Activated naive CD4-positive, alpha-beta T cell treated with anti-CD3 and anti-CD28 coated beads, Interleukin-2, amount 50 U/mL, for 24 hours (primary cell): ENCODE measurements at regions not wholly inside any gene's neighbourhood (a gene's known extent, or its start where the extent isn't known, plus 50 kb on each side); places are given as distances from the start of the nearest gene placed in this dataset.
"Not testable (repeated sequence)": the region's sequence is repeated elsewhere in the genome, so short reads cannot be mapped to it uniquely, and the experiment has no call there.

ENCODE experiments used
- H3K27ac Mint-ChIP-seq: one replicate; pipeline ENCODE4 v1.8.0; 2021; ENCODE audit warnings: mild to moderate bottlenecking, mixed read lengths
- H3K27me3 Mint-ChIP-seq: one replicate; pipeline ENCODE4 v1.8.0; 2021; ENCODE audit warnings: mixed read lengths
- H3K36me3 Mint-ChIP-seq: one replicate; pipeline ENCODE4 v1.8.0; 2021; ENCODE audit warnings: mixed read lengths
- H3K4me1 Mint-ChIP-seq: one replicate; pipeline ENCODE4 v1.8.0; 2021; ENCODE audit warnings: mixed read lengths
- H3K4me3 Mint-ChIP-seq: one replicate; pipeline ENCODE4 v1.8.0; 2021; ENCODE audit warnings: mild to moderate bottlenecking, mixed read lengths
- H3K9me3 Mint-ChIP-seq: one replicate; pipeline ENCODE4 v1.8.0; 2021; ENCODE audit warnings: mixed read lengths

DNA sequence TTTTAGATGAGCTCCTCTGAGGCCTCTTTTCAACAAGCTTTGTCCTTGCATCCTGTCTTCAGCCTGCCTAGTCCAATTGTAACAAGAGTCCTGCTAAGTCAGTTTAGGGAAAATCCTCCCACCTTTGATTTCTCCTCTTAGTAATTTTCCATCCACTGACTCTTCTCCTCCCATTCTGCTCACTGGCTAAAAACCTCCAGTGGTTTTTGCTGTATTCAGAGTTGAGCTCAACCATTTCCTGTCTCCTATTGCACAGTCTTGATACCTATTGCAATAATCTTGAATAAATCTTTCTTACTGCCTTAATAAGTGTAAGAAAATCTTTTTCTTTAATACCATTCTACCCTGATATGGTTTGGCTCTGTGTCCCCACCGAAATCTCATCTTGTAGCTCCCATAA, 117.8 kb upstream of the ENPP6 start:
- H3K9me3 Mint-ChIP-seq, result peaks cover 10% of the 10 kb centered on the region
- no peaks in the 10 kb centered on the region for H3K27me3 Mint-ChIP-seq
- H3K4me1 Mint-ChIP-seq, result peaks cover 12% of the 10 kb centered on the region
- H3K27ac Mint-ChIP-seq, result peak overlapping the region; percentile 69
- H3K4me3 Mint-ChIP-seq, result no peak overlapping the region
- peaks cover 6% of the 10 kb centered on the region for H3K36me3 Mint-ChIP-seq

DNA sequence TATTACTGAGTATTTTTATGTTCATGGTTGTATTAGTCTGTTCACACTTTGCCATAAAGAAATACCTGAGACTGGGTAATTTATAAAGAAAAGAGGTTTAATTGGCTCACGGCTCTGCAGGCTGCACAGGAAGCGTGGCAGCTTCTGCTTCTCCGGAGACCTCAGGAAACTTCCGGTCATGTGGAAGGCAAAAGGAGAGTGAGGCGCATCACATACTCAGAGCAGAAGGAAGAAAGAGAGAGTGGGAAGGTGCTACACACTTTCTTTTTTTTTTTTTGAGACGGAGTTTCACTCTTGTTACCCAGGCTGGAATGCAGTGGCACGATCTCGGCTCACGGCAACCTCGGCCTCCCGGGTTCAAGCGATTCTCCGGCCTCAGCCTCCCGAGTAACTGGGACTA, 115.8 kb upstream of the ENPP6 start:
- H3K36me3 Mint-ChIP-seq, H3K27me3 Mint-ChIP-seq, H3K27ac Mint-ChIP-seq, H3K9me3 Mint-ChIP-seq, H3K4me3 Mint-ChIP-seq: not testable (repeated sequence)
- peaks cover 17% of the 10 kb centered on the region for H3K4me1 Mint-ChIP-seq

DNA sequence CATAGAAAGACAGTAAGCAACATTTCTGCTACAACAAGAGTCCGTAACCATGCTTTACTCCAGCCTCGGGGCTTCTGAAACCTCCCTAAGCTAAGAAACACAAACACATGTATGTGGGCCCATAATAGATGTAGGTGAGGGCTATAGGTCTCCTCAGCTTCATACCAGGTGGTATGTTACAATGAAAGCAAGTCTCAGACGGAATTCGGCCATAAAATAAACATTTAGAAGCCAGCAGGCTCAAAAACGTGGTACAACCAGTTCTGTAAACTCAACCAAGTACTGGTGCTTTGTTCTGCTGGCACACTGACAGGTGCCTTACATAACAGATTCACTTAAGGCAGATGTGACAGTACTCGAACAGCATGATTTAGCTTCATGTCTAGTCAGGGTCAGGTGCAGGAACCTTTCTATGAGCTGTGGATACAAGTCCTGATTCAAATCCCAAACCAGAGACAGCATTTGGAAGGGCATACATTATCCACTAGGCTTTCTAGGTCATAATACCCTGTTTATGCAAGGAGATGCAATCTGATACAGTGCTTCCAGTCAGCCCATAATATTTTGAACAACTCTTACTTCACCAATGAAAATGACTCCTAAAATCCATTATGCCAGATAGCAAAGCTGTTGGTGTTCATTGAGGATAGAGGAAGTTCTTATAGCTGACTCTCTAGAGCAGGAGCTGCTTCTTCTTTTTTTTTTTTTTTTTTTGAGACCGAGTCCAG, 113.8 kb upstream of the ENPP6 start:
- peaks cover 27% of the 10 kb centered on the region for H3K4me1 Mint-ChIP-seq
- no peaks in the 10 kb centered on the region for H3K27me3 Mint-ChIP-seq

DNA sequence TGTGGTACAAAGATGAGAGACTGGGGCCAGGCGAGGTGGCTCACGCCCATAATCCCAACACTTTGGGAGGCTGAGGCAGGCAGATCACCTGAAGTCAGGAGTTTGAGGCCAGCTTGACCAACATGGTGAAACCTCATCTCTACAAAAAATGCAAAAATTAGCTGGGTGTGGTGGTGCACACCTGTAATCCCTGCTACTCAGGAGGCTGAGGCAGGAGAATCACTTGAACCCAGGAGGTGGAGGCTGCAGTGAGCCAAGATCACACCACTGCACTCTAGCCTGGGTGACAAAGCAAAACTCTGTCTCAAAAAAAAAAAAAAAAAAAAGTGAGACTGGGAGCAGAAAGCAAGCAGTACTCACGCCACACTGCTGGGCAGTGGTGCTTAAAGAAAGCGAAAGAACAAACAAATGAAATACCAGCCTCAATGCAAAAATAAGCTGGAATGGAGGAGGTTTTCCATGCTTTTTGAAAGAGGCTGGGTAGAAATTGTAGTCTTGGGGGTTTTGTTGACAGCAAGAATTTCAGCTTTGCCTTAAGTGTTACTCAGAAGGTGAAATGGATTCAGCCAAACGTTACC, 112.9 kb upstream of the ENPP6 start:
- H3K36me3 Mint-ChIP-seq, H3K27ac Mint-ChIP-seq, H3K27me3 Mint-ChIP-seq, H3K4me3 Mint-ChIP-seq, H3K9me3 Mint-ChIP-seq: not testable (repeated sequence)
- H3K4me1 Mint-ChIP-seq, result peaks cover 21% of the 10 kb centered on the region

More for the DNA sequence above, 113.8 kb upstream of the ENPP6 start:
- Mint-ChIP-seq H3K27ac (no peak overlapping the region), H3K36me3 (peaks cover 2% of the 10 kb centered on the region), H3K9me3 (no peaks in the 10 kb centered on the region), H3K4me3 (no peak overlapping the region)

DNA sequence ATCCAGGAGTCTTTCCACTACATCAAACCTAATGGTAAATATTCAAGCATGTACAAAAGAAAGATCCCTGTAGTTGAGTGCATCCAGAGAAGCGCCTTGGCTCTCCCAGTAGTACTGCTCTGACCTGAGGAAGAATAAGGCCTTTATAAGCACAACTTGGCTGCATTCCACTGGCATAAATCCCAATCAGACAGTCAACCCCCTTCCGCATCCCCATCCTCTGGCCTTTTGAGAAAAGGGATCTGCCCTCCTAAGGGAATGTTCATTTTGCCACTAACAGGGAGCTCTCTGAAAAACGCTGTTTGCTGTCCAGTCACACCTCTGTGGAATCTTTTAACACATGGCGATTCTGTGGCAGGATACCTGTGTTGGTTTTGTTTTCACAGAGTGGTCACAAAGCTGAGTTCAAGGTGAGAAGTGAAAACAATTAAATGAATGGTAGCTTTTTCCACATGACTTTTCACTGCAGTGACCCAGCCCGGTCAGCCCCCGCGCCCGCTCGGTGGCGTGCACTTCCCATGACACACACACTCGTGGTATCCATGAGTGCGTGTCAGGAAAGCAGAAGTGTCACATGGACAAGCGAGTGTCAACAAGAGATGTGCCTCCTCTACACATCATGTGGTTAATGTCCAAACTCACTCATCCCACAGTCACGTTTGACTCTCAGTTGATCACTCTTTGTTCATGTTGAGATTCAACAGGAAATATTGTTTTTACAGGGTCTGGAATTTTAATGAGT, 112.2 kb upstream of the ENPP6 start:
- Mint-ChIP-seq H3K4me3 (no peak overlapping the region), H3K27me3 (no peaks in the 10 kb centered on the region), H3K36me3 (peaks cover 2% of the 10 kb centered on the region), H3K9me3 (no peaks in the 10 kb centered on the region), H3K27ac (no peak overlapping the region), H3K4me1 (peaks cover 15% of the 10 kb centered on the region)

- Mint-ChIP-seq H3K9me3 (no peaks in the 10 kb centered on the region), H3K27me3 (no peaks in the 10 kb centered on the region), H3K27ac (no peak overlapping the region), H3K4me1 (peaks cover 15% of the 10 kb centered on the region), H3K4me3 (no peak overlapping the region), H3K36me3 (peaks cover 2% of the 10 kb centered on the region)
Observed at GRCh38 chr4:184329235-184329634, 111.6 kb upstream of the ENPP6 start.

DNA sequence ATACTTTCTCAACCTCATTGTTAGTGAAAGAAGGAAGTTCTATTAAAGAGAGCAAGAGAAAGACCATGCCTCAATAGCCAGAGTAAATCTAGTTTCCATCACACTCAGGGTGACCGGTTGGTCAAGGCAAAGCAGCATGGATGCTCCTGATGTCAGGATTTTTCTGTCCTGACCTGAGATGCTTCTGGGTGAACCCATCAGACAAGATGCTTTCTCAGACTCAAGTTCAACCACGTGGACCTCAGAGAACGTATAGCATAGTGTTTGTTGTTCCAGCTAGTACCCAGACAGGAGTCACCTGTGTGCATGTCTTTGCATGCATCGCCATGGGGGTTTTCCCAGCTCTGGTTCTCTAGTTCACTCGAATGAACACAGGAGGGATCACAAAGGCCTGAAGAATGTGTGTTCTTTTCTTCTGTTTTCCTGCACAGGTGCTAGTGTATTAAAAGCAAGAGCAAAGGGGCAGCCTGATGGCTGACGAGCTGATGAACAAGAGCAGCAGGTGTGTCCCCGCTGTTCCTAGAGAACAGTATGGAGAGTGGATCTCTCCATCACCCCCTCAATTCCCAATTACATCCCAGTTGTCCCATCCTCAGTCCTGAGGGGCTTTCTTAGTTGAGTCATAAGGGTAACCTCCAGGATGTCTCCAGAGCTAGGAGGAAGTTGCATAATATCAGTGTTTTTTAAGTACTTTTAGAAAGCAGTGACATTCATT, 110.5 kb upstream of the ENPP6 start:
- H3K27me3 Mint-ChIP-seq, result no peaks in the 10 kb centered on the region
- no peaks in the 10 kb centered on the region for H3K9me3 Mint-ChIP-seq
- H3K27ac Mint-ChIP-seq, result no peak overlapping the region
- H3K4me1 Mint-ChIP-seq, result peaks cover 15% of the 10 kb centered on the region
- no peaks in the 10 kb centered on the region for H3K36me3 Mint-ChIP-seq
- peak overlapping the region; percentile 23 for H3K4me3 Mint-ChIP-seq

GRCh38 chr4:184324939-184325477, 107.3 kb upstream of the ENPP6 start:
- Mint-ChIP-seq H3K9me3 (no peaks in the 10 kb centered on the region), H3K27ac (no peak overlapping the region), H3K4me3 (no peak overlapping the region), H3K4me1 (peaks cover 21% of the 10 kb centered on the region), H3K27me3 (no peaks in the 10 kb centered on the region), H3K36me3 (no peaks in the 10 kb centered on the region)

DNA sequence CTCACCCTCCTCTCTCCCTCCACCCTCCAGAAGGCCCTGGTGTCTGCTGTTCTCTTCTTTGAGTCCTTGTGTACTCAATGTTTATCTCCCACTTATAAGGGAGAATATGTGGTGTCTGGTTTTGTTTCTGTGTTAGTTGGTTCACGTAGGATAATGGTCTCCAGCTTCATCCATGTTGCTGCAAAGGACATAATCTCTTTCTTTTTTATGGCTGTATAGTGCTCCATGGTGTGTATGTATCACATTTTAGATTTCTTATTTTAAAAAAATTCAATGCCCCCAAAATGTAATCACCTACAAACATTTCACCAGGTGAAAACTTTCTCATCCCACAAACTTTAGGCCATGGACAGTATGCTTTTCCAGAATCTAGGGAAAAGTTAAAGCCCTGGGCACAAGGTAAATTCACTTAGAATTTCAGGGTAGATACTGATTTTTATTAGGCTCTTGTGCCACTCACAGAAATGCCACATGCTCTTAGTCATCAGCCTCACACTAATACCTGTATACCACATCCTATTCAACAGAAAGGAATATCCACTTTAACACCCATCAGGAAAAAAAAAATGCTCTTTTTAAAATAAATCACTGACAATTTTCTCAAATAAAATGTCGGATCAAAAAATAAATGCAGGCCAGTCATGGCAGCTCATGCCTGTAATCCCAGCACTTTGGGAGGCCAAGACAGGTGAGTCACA, 104.8 kb upstream of the ENPP6 start:
- Mint-ChIP-seq H3K27me3 (no peaks in the 10 kb centered on the region), H3K4me3 (no peak overlapping the region), H3K4me1 (peaks cover 23% of the 10 kb centered on the region), H3K9me3 (no peaks in the 10 kb centered on the region), H3K36me3 (no peaks in the 10 kb centered on the region), H3K27ac (no peak overlapping the region)

DNA sequence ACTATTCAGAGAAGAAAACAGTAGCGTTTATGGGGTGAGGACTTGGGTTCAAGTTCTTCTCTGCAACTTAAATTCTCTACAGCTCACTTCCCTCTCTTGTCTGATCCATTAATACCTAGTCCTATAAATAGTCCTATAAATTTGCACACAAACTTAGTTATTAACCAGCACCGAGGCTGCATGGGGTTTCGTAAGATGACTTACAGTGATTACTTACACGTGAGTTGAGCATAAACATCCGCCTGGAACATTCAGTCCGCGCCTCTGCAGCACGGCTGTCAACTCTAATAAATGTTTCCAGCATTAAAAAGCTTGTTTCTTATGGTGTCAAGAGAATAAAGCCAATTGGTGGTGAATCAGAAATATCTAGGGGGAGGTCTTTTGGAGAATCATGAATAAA, 103.0 kb upstream of the ENPP6 start:
- H3K9me3 Mint-ChIP-seq, result no peaks in the 10 kb centered on the region
- H3K36me3 Mint-ChIP-seq, result no peaks in the 10 kb centered on the region
- H3K27ac Mint-ChIP-seq, result no peak overlapping the region
- H3K4me1 Mint-ChIP-seq, result peaks cover 26% of the 10 kb centered on the region
- H3K4me3 Mint-ChIP-seq, result peak overlapping the region; percentile 2
- H3K27me3 Mint-ChIP-seq, result no peaks in the 10 kb centered on the region

- peaks cover 26% of the 10 kb centered on the region for H3K4me1 Mint-ChIP-seq
- no peak overlapping the region for H3K27ac Mint-ChIP-seq
- no peak overlapping the region for H3K4me3 Mint-ChIP-seq
Observed at GRCh38 chr4:184318852-184319251, 101.2 kb upstream of the ENPP6 start.

GRCh38 chr4:184317234-184317918, 99.7 kb upstream of the ENPP6 start:
- no peaks in the 10 kb centered on the region for H3K36me3 Mint-ChIP-seq
- no peak overlapping the region for H3K27ac Mint-ChIP-seq
- no peak overlapping the region for H3K4me3 Mint-ChIP-seq
- peaks cover 26% of the 10 kb centered on the region for H3K4me1 Mint-ChIP-seq
- H3K9me3 Mint-ChIP-seq, result no peaks in the 10 kb centered on the region
- no peaks in the 10 kb centered on the region for H3K27me3 Mint-ChIP-seq

More at GRCh38 chr4:184318852-184319251, 101.2 kb upstream of the ENPP6 start:
- Mint-ChIP-seq H3K27me3 (no peaks in the 10 kb centered on the region), H3K9me3 (no peaks in the 10 kb centered on the region), H3K36me3 (no peaks in the 10 kb centered on the region)

DNA sequence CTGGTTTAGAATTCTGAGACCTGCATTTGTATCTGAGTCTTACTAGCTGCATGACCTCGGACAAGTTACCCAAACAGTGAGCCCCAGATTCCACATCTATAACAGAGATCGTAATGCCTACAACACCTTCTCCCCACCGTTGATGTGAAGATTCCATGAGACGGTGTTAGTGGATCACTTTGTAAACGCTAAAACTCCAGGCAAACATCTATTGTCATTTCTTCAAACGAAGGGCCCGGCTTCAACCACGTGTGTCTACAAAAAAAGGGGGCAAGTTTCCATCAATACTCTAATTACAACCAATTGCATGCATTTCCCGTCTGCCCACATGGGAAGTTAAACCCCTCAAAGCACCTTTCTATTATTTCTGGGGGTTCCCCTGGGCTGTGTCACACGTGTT, 99.1 kb upstream of the ENPP6 start:
- Mint-ChIP-seq H3K4me1 (peaks cover 26% of the 10 kb centered on the region), H3K27me3 (no peaks in the 10 kb centered on the region), H3K36me3 (no peaks in the 10 kb centered on the region), H3K27ac (no peak overlapping the region), H3K9me3 (no peaks in the 10 kb centered on the region), H3K4me3 (no peak overlapping the region)

DNA sequence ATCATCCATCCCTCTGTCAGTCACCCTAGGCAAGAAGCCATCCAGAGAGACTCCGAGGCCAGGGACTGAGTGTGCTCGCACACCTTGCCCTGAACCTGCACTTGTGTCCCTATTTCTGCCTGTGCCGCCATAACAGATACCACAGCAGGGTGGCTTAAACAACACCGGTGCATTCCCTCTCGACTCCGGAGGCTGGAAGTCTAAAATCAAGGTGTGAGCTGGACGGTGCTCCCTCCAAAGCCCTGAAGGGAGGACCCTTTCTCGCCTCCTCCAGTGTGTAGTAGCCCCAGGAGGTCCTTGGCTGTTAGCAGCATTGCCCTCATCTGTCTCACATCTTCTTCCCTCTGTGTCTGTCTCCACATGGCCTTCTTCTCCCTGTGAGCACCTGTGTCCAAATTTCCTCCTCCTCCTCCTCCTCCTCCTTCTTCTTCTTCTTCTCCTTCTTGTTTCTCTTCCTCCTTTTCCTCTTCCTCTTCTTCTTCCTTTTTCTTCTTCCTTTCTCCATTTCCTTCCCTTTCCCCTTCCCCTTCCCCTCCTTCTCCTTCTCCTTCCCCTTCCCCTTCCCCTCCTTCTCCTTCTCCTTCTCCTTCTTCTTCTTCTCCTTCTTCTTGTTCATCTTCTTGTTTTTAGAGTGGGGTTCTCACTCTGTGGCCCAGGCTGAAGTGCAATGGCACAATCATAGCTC, 98.1 kb upstream of the ENPP6 start:
- no peaks in the 10 kb centered on the region for H3K9me3 Mint-ChIP-seq
- no peak overlapping the region for H3K27ac Mint-ChIP-seq
- H3K4me1 Mint-ChIP-seq, result peaks cover 26% of the 10 kb centered on the region
- H3K36me3 Mint-ChIP-seq, result no peaks in the 10 kb centered on the region
- H3K27me3 Mint-ChIP-seq, result no peaks in the 10 kb centered on the region
- no peak overlapping the region for H3K4me3 Mint-ChIP-seq
